Erythroblast (primary cell): ENCODE measurements at regions not wholly inside any gene's neighbourhood (a gene's known extent, or its start where the extent isn't known, plus 50 kb on each side); places are given as distances from the start of the nearest gene placed in this dataset.

Source experiments
- GATA1 ChIP-seq: IDR thresholded peaks from 2 replicates; pipeline ENCODE4 v1.6.1; 2011; ENCODE audit warnings: low read depth, mild to moderate bottlenecking, control low read depth, low read length, moderate library complexity
- POLR2A ChIP-seq: IDR thresholded peaks from 2 replicates; pipeline ENCODE4 v1.6.1; 2011; ENCODE audit warnings: mild to moderate bottlenecking, low read length

GRCh38 chr6:82015526-82015925, 232.0 kb downstream of the IBTK start:
- TF ChIP-seq POLR2A: no peak
- no peak for TF ChIP-seq GATA1
